ENCODE measurements at regions not wholly inside any gene's neighbourhood (a gene's known extent, or its start where the extent isn't known, plus 50 kb on each side); places are given as distances from the start of the nearest gene placed in this dataset. TPM values are rescaled to one million over a fixed set of nuclear protein-coding genes. Genes with fewer than 3 reads are reported as not detected.

DNA sequence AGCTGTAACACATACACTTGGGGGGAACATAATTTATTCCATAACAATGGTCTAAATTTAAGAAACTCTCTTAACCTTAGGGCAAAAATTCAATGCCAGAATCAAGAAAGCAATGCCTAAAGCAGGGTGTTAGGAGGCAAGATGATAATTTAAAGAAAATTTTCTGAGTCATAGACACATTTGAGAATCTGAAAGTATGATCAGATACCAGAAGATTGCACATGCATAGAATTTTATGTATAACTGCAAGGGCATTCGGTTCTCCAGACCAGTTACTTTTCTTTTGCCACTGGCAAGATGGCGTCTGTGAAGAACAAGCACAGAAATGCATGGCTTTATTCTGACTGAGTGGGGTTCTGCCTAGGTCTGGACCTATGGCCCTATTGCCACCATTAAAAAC lies 64.4 kb upstream of the IPO9 start:
- DNase-seq (ENCODE audit: low read depth): no peak

GRCh38 chr1:201766131-201766866 lies 62.7 kb upstream of the IPO9 start:
- DNase-seq (ENCODE audit: low read depth): peak; percentile 89

DNA sequence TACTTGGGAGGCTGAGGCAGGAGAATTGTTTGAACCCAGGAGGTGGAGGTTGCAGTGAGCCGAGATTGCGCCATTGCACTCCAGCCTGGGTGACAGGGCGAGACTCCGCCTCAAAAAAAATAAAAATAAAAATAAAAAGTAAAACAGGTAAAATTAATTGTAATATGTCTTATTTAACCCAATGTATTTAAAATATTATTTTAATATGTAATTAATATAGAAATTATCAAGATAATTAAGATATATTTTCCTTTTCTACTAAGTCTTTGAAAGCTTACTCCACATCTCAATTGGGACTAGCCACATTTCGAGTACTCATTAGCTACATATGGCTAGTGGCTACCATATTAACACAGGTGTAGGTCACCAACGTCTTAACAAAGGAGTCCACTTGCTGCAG lies 61.6 kb upstream of the IPO9 start:
- DNase-seq (ENCODE audit: low read depth): no peak

- DNase-seq (ENCODE audit: low read depth): no peak
Measured at GRCh38 chr1:201769072-201769471, 59.9 kb upstream of the IPO9 start.

- DNase-seq (ENCODE audit: low read depth): peak; percentile 72
Measured at GRCh38 chr1:201769966-201770365, 59.0 kb upstream of the IPO9 start.

DNA sequence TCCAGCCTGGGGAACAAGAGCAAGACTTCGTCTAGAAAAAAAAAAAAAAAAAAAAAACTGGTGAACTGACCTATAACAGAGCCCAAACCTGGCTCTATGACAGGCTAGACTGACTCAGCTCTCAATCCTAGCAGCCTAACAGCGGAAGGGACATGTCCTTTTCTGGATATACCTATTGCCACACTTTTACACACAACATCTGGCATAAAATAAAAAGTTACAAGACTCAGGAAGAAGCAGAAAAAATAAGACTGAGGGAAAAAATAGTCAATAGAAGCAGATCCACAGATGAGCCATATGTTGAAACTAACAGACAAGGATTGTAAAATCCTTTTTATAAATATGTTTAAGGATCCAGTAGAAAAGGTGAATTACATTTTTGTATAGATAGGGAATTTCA lies 57.5 kb upstream of the IPO9 start:
- peak; percentile 66 for DNase-seq (ENCODE audit: low read depth)

DNA sequence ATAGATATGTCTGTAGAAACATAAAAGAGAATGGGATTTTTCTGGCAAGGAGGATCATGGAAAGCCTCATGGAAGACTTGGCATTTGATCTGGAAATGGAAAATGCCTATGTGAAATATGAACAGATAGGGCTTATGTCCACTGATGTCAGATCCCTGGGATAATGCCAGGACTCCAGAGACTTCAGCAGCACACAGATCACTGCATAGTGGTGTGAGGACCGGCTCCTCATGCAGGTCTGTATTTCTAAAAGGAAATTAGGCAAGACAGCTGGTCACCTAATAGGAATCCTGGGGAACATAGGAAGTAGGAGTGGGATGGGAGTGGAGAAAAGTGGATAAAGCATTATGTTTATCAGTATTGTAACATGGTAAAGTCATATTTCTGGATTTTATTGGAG lies 56.8 kb upstream of the IPO9 start:
- no peak for DNase-seq (ENCODE audit: low read depth)

GRCh38 chr1:201773764-201774163 lies 55.2 kb upstream of the IPO9 start:
- DNase-seq (ENCODE audit: low read depth): peak; percentile 89

- peak; percentile 87 for DNase-seq (ENCODE audit: low read depth)
Measured at GRCh38 chr1:201774224-201774982, 54.6 kb upstream of the IPO9 start.

DNA sequence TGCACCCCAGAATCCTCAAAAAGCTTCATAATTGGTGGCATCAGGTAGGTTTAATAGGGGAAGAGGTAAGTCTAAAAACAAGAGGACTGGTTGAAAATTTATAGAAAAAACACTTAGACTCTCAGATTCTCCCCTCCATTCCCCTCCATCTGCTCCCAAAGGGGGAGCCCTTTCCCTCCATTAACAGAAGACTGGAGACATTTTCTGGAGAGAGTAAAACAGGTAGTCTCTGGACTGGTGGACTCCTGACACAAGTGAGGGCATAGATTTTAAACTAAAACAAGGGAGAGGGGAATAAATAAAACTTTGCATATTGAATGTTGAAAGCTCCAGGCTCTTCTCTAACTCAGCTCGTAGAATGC lies 54.0 kb upstream of the IPO9 start:
- no peak for DNase-seq (ENCODE audit: low read depth)

DNA sequence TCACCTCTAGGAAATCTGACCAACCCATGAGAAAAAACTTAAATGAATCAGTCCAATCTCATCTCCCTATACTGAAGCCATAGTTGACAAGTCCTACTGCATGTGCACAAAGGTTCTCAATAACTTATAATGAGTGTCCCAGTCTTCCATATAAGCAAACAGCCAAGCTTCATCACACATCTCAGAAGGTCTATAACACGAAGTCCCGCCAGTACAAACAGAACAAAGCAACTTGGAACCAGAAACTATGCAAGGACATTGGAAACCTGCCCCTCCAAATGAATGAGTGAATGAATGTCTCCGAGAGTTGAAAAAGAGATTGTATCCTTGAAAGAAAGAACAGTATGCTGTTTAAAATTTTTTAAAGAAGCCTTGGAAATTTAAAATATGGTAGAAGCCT lies 53.6 kb upstream of the IPO9 start:
- no peak for DNase-seq (ENCODE audit: low read depth)

DNA sequence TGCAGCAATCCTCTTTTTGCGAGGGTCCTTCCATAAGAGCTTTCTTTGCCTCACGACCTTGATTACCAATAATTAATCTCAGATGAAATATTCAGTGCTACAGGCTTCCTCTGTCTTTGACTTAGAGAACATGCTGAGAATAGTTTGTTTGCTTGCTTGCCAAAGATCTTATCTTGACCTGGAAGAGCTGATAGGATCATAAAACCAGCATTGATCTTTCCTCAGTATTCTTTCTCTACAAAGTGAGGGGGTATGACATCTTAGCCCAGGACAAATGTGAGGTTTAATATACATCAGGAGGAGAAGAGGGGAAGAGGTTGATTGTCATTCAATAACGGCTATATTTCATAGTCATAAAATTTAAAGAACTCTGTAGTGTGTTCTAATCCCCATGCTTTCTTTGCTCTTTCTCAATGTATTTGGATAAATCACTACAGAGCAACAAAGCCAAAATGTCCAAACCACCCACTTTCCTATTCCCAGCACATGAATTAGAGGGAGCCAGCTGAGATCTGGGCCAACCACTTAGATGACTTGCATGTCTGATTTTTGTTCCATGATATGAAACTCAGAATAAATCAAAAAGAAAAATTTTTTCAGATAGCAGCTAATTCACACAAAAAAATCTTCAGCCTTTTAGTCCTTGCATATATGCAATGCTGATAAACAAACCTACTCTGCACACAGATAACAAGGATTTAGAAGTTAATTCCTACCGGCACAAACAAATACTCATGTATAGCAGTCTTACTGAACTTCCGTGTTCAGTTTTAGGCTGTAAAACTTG lies 50.5 kb upstream of the IPO9 start:
- DNase-seq (ENCODE audit: low read depth): no peak

Small RNA genes in the stretch of these regions (small RNA-seq; reads per million reads assigned to genes)
- gene MIR5191: not detected
- gene RNU6-501P: not detected
